ENCODE measurements at regions not wholly inside any gene's neighbourhood (a gene's known extent, or its start where the extent isn't known, plus 50 kb on each side); places are given as distances from the start of the nearest gene placed in this dataset.

GRCh38 chr3:106826791-106827311 lies 550.4 kb upstream of the CCDC54 start:
- H3K36me3 ChIP-seq (ENCODE audit: low read depth) = no peaks in the 10 kb centered on the region
- H3K9me3 ChIP-seq (ENCODE audit: severe bottlenecking) = no peaks in the 10 kb centered on the region
- DNase-seq (ENCODE audit: low spot score) (no peak), ATAC-seq (ENCODE audit: low read depth) (no peak)
- peaks cover 2% of the 10 kb centered on the region for H3K4me1 ChIP-seq (ENCODE audit: insufficient read depth, poor library complexity, severe bottlenecking)
- H3K27ac ChIP-seq (ENCODE audit: poor library complexity, severe bottlenecking) = no peak overlapping the region
- TF ChIP-seq, protein P1, sequence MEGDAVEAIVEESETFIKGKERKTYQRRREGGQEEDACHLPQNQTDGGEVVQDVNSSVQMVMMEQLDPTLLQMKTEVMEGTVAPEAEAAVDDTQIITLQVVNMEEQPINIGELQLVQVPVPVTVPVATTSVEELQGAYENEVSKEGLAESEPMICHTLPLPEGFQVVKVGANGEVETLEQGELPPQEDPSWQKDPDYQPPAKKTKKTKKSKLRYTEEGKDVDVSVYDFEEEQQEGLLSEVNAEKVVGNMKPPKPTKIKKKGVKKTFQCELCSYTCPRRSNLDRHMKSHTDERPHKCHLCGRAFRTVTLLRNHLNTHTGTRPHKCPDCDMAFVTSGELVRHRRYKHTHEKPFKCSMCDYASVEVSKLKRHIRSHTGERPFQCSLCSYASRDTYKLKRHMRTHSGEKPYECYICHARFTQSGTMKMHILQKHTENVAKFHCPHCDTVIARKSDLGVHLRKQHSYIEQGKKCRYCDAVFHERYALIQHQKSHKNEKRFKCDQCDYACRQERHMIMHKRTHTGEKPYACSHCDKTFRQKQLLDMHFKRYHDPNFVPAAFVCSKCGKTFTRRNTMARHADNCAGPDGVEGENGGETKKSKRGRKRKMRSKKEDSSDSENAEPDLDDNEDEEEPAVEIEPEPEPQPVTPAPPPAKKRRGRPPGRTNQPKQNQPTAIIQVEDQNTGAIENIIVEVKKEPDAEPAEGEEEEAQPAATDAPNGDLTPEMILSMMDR (IDR thresholded peaks at IDR 0.05; ENCODE audit: poor library complexity, severe bottlenecking) = no peak
- H3K27me3 ChIP-seq (ENCODE audit: insufficient read depth, poor library complexity, severe bottlenecking) = no peaks in the 10 kb centered on the region
- H3K4me3 ChIP-seq (ENCODE audit: severe bottlenecking) = no peak overlapping the region

GRCh38 chr3:106827515-106828213 lies 549.6 kb upstream of the CCDC54 start:
- Histone ChIP-seq H3K36me3 (ENCODE audit: low read depth) (no peaks in the 10 kb centered on the region), H3K4me3 (ENCODE audit: severe bottlenecking) (no peak overlapping the region), H3K27me3 (ENCODE audit: insufficient read depth, poor library complexity, severe bottlenecking) (no peaks in the 10 kb centered on the region), H3K9me3 (ENCODE audit: severe bottlenecking) (no peaks in the 10 kb centered on the region), H3K27ac (ENCODE audit: poor library complexity, severe bottlenecking) (no peak overlapping the region), H3K4me1 (ENCODE audit: insufficient read depth, poor library complexity, severe bottlenecking) (peaks cover 2% of the 10 kb centered on the region)
- DNase-seq (ENCODE audit: low spot score) (no peak), ATAC-seq (ENCODE audit: low read depth) (peak; percentile 46)
- TF ChIP-seq, protein P1 (IDR thresholded peaks at IDR 0.05; ENCODE audit: poor library complexity, severe bottlenecking) = no peak

DNA sequence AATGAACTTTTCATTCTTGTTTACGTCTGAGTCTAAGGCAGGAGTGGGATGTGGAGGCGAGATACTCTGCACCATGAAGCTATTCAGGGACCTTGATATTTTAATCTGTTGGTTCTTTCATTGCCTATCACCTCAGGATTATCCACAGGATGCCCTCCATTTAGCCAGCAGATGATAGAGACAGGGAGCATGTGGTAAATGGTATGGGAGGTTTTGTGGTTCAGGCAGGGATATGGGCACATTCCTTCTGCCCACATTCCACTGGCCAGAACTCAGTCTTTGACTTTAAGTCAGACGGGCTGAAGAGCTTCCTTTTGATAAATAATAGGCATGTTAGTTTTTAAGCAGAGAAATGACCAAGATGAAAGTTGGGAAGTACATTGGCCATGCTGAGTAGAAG lies 548.0 kb upstream of the CCDC54 start:
- TF ChIP-seq, protein P1 (IDR thresholded peaks at IDR 0.05; ENCODE audit: poor library complexity, severe bottlenecking) = no peak
- Histone ChIP-seq H3K36me3 (ENCODE audit: low read depth) (no peaks in the 10 kb centered on the region), H3K27ac (ENCODE audit: poor library complexity, severe bottlenecking) (no peak overlapping the region), H3K4me3 (ENCODE audit: severe bottlenecking) (no peak overlapping the region), H3K4me1 (ENCODE audit: insufficient read depth, poor library complexity, severe bottlenecking) (peaks cover 2% of the 10 kb centered on the region), H3K9me3 (ENCODE audit: severe bottlenecking) (no peaks in the 10 kb centered on the region), H3K27me3 (ENCODE audit: insufficient read depth, poor library complexity, severe bottlenecking) (no peaks in the 10 kb centered on the region)
- ATAC-seq (ENCODE audit: low read depth) = no peak
- no peak for DNase-seq (ENCODE audit: low spot score)

- no peaks in the 10 kb centered on the region for H3K9me3 ChIP-seq (ENCODE audit: severe bottlenecking)
- ATAC-seq (ENCODE audit: low read depth) = no peak
- H3K36me3 ChIP-seq (ENCODE audit: low read depth) = no peaks in the 10 kb centered on the region
- no peak for DNase-seq (ENCODE audit: low spot score)
- TF ChIP-seq, protein P1 (IDR thresholded peaks at IDR 0.05; ENCODE audit: poor library complexity, severe bottlenecking) = no peak
- no peak overlapping the region for H3K27ac ChIP-seq (ENCODE audit: poor library complexity, severe bottlenecking)
- H3K27me3 ChIP-seq (ENCODE audit: insufficient read depth, poor library complexity, severe bottlenecking) = no peaks in the 10 kb centered on the region
- no peak overlapping the region for H3K4me3 ChIP-seq (ENCODE audit: severe bottlenecking)
- peaks cover 2% of the 10 kb centered on the region for H3K4me1 ChIP-seq (ENCODE audit: insufficient read depth, poor library complexity, severe bottlenecking)
Measured at GRCh38 chr3:106830334-106830733, 546.9 kb upstream of the CCDC54 start.

DNA sequence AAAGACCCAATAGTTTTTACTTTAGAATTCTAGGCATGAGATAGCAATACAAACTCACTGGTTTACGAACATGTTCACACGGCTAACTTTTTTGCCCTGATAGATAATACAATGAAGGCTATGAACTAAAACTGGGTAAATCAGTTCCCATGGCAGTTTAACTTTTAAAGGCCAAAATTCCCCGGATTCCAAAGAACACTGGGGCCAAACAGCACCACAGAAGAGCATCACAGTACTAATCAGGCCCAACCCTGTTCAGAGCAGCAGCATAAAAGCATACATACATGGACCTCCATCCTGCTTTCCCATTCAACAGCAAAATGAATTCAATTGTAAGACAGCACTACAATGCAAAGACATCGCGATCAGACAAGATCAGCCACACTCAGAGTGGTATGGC lies 540.3 kb upstream of the CCDC54 start:
- ATAC-seq (ENCODE audit: low read depth) = no peak
- Histone ChIP-seq H3K9me3 (ENCODE audit: severe bottlenecking) (no peaks in the 10 kb centered on the region), H3K27ac (ENCODE audit: poor library complexity, severe bottlenecking) (no peak overlapping the region), H3K27me3 (ENCODE audit: insufficient read depth, poor library complexity, severe bottlenecking) (no peaks in the 10 kb centered on the region), H3K4me3 (ENCODE audit: severe bottlenecking) (no peak overlapping the region), H3K36me3 (ENCODE audit: low read depth) (no peaks in the 10 kb centered on the region), H3K4me1 (ENCODE audit: insufficient read depth, poor library complexity, severe bottlenecking) (no peaks in the 10 kb centered on the region)
- TF ChIP-seq, protein P1 (IDR thresholded peaks at IDR 0.05; ENCODE audit: poor library complexity, severe bottlenecking) = no peak
- no peak for DNase-seq (ENCODE audit: low spot score)
